GM12874 (cell line): ENCODE measurements at regions not wholly inside any gene's neighbourhood (a gene's known extent, or its start where the extent isn't known, plus 50 kb on each side); places are given as distances from the start of the nearest gene placed in this dataset.

Experiments
- CTCF ChIP-seq: IDR thresholded peaks from 2 replicates; pipeline ENCODE4 v1.5.1; 2011; ENCODE audit warnings: low read depth, mild to moderate bottlenecking, control low read depth, low read length, moderate library complexity; ENCODE audit not compliant: insufficient read depth

DNA sequence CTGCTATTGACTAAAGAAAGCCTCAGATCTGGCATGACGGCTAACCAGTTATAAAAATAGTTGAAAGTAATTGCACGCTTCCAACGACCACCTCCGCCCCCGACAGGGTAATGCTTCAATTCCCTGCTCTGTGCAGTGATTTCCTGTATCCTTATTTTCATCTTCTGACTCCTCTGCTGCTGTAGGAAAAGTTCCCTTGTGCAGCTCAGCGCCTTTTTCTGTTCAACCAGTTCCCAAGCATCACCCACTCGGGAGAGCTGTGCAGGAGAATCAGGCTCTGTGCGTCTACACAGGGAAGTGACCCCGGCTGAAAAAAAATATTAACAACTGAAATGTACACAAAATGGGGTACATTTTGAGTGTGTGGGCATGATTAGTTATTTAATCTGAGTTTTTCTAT lies 91.3 kb upstream of the COPS8 start:
- TF ChIP-seq CTCF = no peak

DNA sequence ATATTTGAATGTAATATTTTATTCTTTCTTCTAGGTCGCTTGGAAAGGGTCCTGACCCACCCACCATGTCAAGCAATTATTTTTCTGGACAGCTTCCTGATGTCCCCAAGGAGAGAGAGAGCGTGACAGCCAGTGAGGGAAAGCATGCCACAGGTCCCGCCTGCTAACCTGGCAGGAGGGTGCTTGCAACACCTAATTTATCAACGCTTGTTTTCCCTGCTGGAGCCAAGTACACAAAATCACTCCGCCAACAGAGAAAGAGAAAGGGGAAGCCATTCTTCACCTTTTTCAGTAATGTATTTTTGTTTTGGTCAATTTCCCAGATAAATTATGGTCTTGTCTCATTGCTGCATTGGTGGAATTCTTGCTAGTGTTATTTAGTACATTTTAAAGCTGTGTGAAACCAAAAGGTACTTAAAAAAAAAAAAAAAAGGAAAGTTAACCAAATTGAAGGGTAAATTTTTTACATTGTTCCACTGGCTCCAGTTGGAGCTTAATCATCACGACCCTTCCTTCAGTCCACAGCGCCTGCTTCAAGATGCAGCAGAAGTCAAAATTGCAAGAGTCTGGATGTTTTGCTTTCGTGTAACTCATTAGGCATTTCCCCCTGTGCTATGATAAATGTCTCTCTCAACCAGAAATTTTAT lies 88.5 kb upstream of the COPS8 start:
- TF ChIP-seq CTCF = no peak

DNA sequence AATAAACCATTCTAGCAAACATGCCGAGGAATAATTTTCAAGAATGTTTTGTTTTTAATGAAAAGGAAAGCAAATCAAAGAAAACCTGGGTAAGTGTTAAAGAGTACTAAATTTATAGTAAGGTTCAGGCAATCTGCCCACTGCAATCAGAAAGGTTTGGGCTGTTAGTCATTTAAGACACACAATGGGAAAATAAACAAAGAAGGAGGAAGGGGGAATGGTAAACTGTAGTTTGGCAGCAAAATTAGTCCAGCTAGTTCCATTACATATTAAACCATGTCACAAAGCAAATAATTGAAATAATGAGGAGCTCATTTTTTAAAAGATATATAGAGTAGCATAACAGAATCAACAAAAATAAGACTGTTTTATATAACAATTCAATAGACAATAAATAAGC lies 87.5 kb upstream of the COPS8 start:
- no peak for TF ChIP-seq CTCF

DNA sequence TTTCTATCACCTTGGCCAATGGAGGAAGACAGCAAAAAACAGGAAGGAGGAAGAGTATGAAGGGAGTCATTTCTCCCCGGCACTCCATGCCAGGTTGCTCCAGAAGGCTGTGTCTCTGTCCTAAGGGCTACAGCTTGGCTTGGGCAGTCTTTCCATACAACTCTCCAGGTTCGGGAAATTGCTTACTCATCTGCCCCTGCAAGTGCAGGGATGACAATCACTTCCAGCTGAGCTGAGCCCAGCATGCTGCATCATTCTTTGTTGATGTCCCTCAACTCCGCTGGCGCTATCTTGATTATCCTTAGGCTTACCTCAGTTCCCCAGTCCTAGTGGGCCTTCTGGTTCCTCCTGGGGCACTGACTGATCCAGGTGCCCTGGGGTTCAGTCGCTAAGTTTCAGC lies 86.9 kb upstream of the COPS8 start:
- no peak for TF ChIP-seq CTCF

DNA sequence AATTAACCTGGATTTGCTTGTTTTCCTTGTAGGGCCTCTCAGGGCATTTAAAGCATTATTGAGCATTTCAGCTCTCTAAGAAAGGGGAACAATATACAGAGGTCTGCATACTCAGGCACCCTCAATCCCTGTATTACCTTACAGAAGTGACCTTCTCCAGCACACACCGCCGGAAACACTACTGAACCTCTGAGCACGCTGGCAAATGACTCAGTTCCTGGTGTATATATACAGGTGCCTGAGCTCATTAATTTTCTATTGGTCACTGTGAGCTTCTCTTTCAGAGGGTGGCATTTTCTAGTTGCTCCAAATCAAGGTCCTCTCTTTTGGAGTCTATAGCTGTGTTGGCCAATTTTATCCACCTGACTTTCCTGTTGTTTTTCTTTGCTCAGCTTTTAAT lies 85.2 kb upstream of the COPS8 start:
- TF ChIP-seq CTCF = no peak

DNA sequence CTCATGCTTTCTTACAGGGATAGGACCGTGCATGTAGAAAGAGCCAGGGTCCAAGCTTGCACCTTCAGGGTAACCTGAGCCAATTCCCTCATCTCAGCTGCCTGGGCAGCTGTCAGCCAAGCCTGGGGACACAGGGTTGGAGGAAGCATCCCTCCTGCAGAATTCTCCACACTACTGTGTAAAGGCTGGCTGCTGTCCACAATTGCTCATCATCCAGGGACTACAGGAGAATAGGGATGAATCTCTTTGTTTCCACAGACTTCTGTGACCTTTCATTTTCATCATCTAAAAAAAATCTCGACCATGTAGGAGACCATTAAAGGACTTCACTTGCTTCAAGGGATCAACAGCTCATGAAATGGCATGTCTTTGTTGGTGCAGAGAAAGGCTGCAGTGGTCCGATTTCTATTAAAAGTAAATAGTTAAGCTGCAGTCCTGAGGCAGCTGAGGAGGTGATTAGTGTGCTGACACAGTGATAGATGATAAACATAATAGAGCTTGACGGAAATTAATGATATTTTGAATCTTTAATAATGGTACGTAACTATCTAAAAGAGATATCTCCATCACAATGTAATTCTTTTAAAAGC lies 74.4 kb upstream of the COPS8 start:
- TF ChIP-seq CTCF = no peak

GRCh38 chr2:237012004-237012403 lies 73.7 kb upstream of the COPS8 start:
- TF ChIP-seq CTCF = no peak
